IMR-90 (cell line): ENCODE measurements at regions not wholly inside any gene's neighbourhood (a gene's known extent, or its start where the extent isn't known, plus 50 kb on each side); places are given as distances from the start of the nearest gene placed in this dataset.

ENCODE experiments used
- ATAC-seq: fragments of 200-7000 bp; cut with Tn5 transposase; 2 replicates; pipeline ENCODE4 v1.9.1; 2020; ENCODE audit warnings: low read depth, mild to moderate bottlenecking, moderate library complexity
- BruUV-seq: library from RNA; stranded (reverse); fragments of 400-500 nt; replicated peaks from 2 replicates; lab custom pipeline; 2021; lab: Mats Ljungman, UMichigan
- CTCF ChIA-PET: fragments of 300-600 bp; formaldehyde crosslinking; extraction: SDS; loops from one replicate; lab custom pipeline; 2021; ENCODE audit warnings: antibody characterized with exemption; lab: Yijun Ruan, JAX
- POLR2A ChIA-PET: fragments of 300-600 bp; sonication (Branson Sonifier 250); formaldehyde crosslinking; loops from one replicate; lab custom pipeline; 2022; ENCODE audit warnings: antibody characterized with exemption; ENCODE audit not compliant: unreplicated experiment; lab: Charles Lee
- DNase-seq: peaks from one replicate; pipeline ENCODE4 v3.0.0; 2013
- H2AFZ ChIP-seq: replicated peaks from 2 replicates; pipeline ENCODE3; 2013; ENCODE audit warnings: low read length, mild to moderate bottlenecking; ENCODE audit not compliant: poor library complexity
- H2AK5ac ChIP-seq: 2 replicates; pipeline ENCODE4 v1.6.1; 2013; ENCODE audit warnings: low read depth, low read length, inconsistent platforms
- H2AK9ac ChIP-seq: replicated peaks from 2 replicates; pipeline ENCODE3; 2013; ENCODE audit warnings: mild to moderate bottlenecking, low read depth, low read length, moderate library complexity; ENCODE audit not compliant: poor library complexity
- H2BK120ac ChIP-seq: 2 replicates; pipeline ENCODE4 v1.6.1; 2013; ENCODE audit warnings: low read depth, low read length, inconsistent platforms
- H2BK15ac ChIP-seq: 3 replicates; pipeline ENCODE4 v1.6.1; 2013; ENCODE audit warnings: low read depth, low read length, inconsistent platforms
- H2BK20ac ChIP-seq: 2 replicates; pipeline ENCODE4 v1.6.1; 2013; ENCODE audit warnings: low read depth, mild to moderate bottlenecking, inconsistent platforms, low read length, moderate library complexity
- H2BK5ac ChIP-seq: 2 replicates; pipeline ENCODE4 v1.6.1; 2013; ENCODE audit warnings: mild to moderate bottlenecking, low read depth, low read length, inconsistent platforms; ENCODE audit not compliant: poor library complexity, severe bottlenecking
- H3K14ac ChIP-seq: replicated peaks from 2 replicates; pipeline ENCODE4 v1.6.1; 2013; ENCODE audit warnings: low read depth, low read length, inconsistent platforms
- H3K18ac ChIP-seq: 2 replicates; pipeline ENCODE4 v1.6.1; 2013; ENCODE audit warnings: low read depth, low read length, control low read depth
- H3K23ac ChIP-seq: 2 replicates; pipeline ENCODE4 v1.6.1; 2013; ENCODE audit warnings: low read depth, low read length, inconsistent platforms
- H3K27ac ChIP-seq: 2 replicates; pipeline ENCODE4 v1.5.1; 2013; ENCODE audit warnings: mild to moderate bottlenecking, control low read depth, low read length; ENCODE audit not compliant: insufficient read depth
- H3K27me3 ChIP-seq: 2 replicates; pipeline ENCODE4 v1.6.1; 2013; ENCODE audit warnings: low read length; ENCODE audit not compliant: control insufficient read depth, insufficient read depth
- H3K36me3 ChIP-seq: 2 replicates; pipeline ENCODE4 v1.6.1; 2013; ENCODE audit warnings: low read length, mixed read lengths; ENCODE audit not compliant: control insufficient read depth, insufficient read depth
- H3K4ac ChIP-seq: 2 replicates; pipeline ENCODE4 v1.6.1; 2013; ENCODE audit warnings: low read depth, low read length, inconsistent platforms
- H3K4me1 ChIP-seq: 2 replicates; pipeline ENCODE4 v1.6.1; 2013; ENCODE audit warnings: low read length, mixed read lengths; ENCODE audit not compliant: control insufficient read depth, insufficient read depth
- H3K4me2 ChIP-seq: 2 replicates; pipeline ENCODE4 v1.6.1; 2013; ENCODE audit warnings: low read depth, mild to moderate bottlenecking, control low read depth, low read length, moderate library complexity
- H3K4me3 ChIP-seq: 2 replicates; pipeline ENCODE4 v1.5.1; 2013; ENCODE audit warnings: low read depth, mild to moderate bottlenecking, control low read depth, low read length, moderate library complexity; ENCODE audit not compliant: insufficient read depth
- H3K56ac ChIP-seq: 2 replicates; pipeline ENCODE4 v1.6.1; 2013; ENCODE audit warnings: low read length, inconsistent platforms; ENCODE audit not compliant: insufficient read depth; ENCODE audit errors: extremely low read depth
- H3K79me1 ChIP-seq, 2 experiments: 2 replicates each; pipeline ENCODE4 v1.6.1; 2013; ENCODE audit warnings: low read length in 2 of 2, inconsistent platforms in 1 of 2, low read depth in 1 of 2
- H3K9ac ChIP-seq: 2 replicates; pipeline ENCODE4 v1.6.1; 2013; ENCODE audit warnings: low read depth, low read length, control low read depth
- H3K9me1 ChIP-seq: 2 replicates; pipeline ENCODE4 v1.6.1; 2013; ENCODE audit warnings: low read length, inconsistent platforms; ENCODE audit not compliant: insufficient read depth
- H3K9me3 ChIP-seq: 2 replicates; pipeline ENCODE4 v1.6.1; 2013; ENCODE audit warnings: low read length; ENCODE audit not compliant: control insufficient read depth, insufficient read depth
- H4K20me1 ChIP-seq: 2 replicates; pipeline ENCODE4 v1.6.1; 2013; ENCODE audit warnings: low read length, inconsistent platforms; ENCODE audit not compliant: insufficient read depth
- H4K5ac ChIP-seq: 2 replicates; pipeline ENCODE4 v1.6.1; 2013; ENCODE audit warnings: mild to moderate bottlenecking, low read depth, low read length, control low read depth
- H4K8ac ChIP-seq, 2 experiments: 2 replicates each; pipeline ENCODE4 v1.6.1; 2013; ENCODE audit warnings: low read depth in 2 of 2, low read length in 2 of 2, control low read depth in 1 of 2, inconsistent platforms in 1 of 2
- H4K91ac ChIP-seq: 2 replicates; pipeline ENCODE4 v1.6.1; 2013; ENCODE audit warnings: low read depth, low read length, inconsistent platforms; ENCODE audit not compliant: insufficient read depth
- BHLHE40 ChIP-seq: fragments of 150-350 bp; IDR thresholded peaks from 2 replicates; pipeline ENCODE4 v1.6.1; 2016; ENCODE audit warnings: mild to moderate bottlenecking, low read depth, low read length
- RCOR1 ChIP-seq: IDR thresholded peaks from 2 replicates; pipeline ENCODE4 v1.6.1; 2012; ENCODE audit warnings: mild to moderate bottlenecking, low read length, improper control_type of control experiment; ENCODE audit not compliant: insufficient replicate concordance
- WGBS, 2 experiments: methylation state at CpG; one replicate each; pipeline versions ENCODE4 v1.1.5 to v1.1.7; 2013; ENCODE audit warnings: missing lambda C conversion rate in 2 of 2; ENCODE audit not compliant: insufficient read length in 1 of 2; ENCODE audit errors: extremely low coverage in 2 of 2; 5-methylcytosine and 5-hydroxymethylcytosine counted together
- dilution Hi-C: fragments of 300-500 bp; cut with HindIII; formaldehyde crosslinking; loops from one replicate; pipeline ENCODE4 v1.14.3; 2018; ENCODE audit warnings: low sequenced_read_pairs; ENCODE audit not compliant: unreplicated experiment
- in situ Hi-C: fragments of 300-500 bp; cut with MboI; formaldehyde crosslinking; loops from 3 replicates; pipeline ENCODE4 v1.14.3; 2019; ENCODE audit warnings: low sequenced_read_pairs, inconsistent platforms, mixed read lengths
- intact Hi-C: fragments of 100-400 bp; cut with micrococcal nuclease; formaldehyde crosslinking; loops from 2 replicates; pipeline ENCODE4 v1.10.0; 2022

GRCh38 chr22:19639610-19640135, 74.6 kb upstream of the SEPTIN5 start:
- Histone ChIP-seq H2BK15ac (no peak overlapping the region), H3K9ac (no peak overlapping the region), H4K20me1 (no peaks in the 10 kb centered on the region), H2BK5ac (no peak overlapping the region), H3K14ac (no peak overlapping the region), H3K36me3 (no peaks in the 10 kb centered on the region), H4K8ac (no peak overlapping the region), H3K4me3 (no peak overlapping the region), H3K18ac (no peak overlapping the region), H3K9me3 (0 out of 2 replicates have a peak, but pooled peaks cover 2% of the 10 kb centered on the region), H2BK120ac (no peak overlapping the region), H3K4me1 (no peaks in the 10 kb centered on the region), H4K91ac (no peak overlapping the region), H3K23ac (no peak overlapping the region), H2AK9ac (no peak overlapping the region), H3K9me1 (no peaks in the 10 kb centered on the region), H2AK5ac (no peak overlapping the region), H3K4me2 (no peak overlapping the region), H2BK20ac (no peak overlapping the region), H3K27ac (no peak overlapping the region), H3K79me1 (no peaks in the 10 kb centered on the region), H3K27me3 (peaks cover 32% of the 10 kb centered on the region), H3K4ac (no peak overlapping the region), H3K56ac (no peak overlapping the region), H2AFZ (no peak overlapping the region), H4K5ac (no peak overlapping the region)
- TF ChIP-seq RCOR1 (no peak), BHLHE40 (no peak)
- dilution Hi-C loops (no loop called here), in situ Hi-C loops (no loop called here), intact Hi-C loops (no loop called here)
- DNase-seq, result no peak
- BruUV-seq, result no TSS peak
- ChIA-PET CTCF (no interaction called here), POLR2A (no interaction called here)
- WGBS, 2 experiments, result 40% methylated on average over 1 of the region's 13 CpGs; no CpG with 5 or more reads in 1 of the 2 experiments
- no peak for ATAC-seq
